ENCODE measurements at regions not wholly inside any gene's neighbourhood (a gene's known extent, or its start where the extent isn't known, plus 50 kb on each side); places are given as distances from the start of the nearest gene placed in this dataset.
A peak's percentile ranks its signal among the peaks of the same experiment; 100 is the strongest.

DNA sequence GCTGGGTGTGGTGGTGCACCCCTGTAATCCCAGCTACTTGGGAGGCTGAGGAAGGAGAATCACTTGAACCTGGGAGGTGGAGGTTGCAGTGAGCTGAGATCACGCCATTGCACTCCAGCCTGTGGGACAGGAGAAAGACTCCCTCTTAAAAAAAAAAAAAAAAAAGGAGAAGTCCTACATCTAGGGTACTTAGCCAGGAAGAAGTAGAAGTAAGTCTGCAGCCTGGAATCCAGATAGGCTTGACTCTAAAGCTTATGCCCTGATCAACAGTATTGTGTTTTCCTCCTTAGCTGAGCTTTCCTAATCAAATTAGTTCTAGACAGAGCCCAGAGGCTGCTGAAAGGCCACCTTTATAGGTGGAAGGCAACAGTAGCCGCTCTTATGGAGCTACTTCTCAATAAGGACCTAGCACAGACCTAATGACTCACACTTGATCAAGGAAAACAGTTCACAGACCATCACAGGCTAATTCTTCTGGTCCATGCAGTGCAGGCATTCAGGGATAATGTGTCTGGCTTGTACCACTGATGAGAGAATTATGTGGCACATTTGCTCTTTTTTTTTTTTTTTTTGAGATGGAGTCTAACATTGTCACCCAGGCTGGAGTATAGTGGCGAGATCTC, 105.5 kb upstream of the KLF4 start:
- Histone ChIP-seq H3K36me3 (no peaks in the 10 kb centered on the region), H3K9me3 (no peaks in the 10 kb centered on the region), H3K27me3 (no peaks in the 10 kb centered on the region), H3K4me1 (peaks cover 6% of the 10 kb centered on the region), H3K27ac (no peak overlapping the region), H3K9ac (ENCODE audit: low read depth in 2 of 2, low read length in 2 of 2) (no peak overlapping the region), H3K4me3 (no peak overlapping the region)
- no peak for TF ChIP-seq CTCF (IDR thresholded peaks at IDR 0.05)
- intact Hi-C loops (cut with DNase I) = no loop called here
- no peak for DNase-seq

- intact Hi-C loops (cut with DNase I) = no loop called here
- no peak overlapping the region for H3K4me3 ChIP-seq
- no peak for TF ChIP-seq CTCF (IDR thresholded peaks at IDR 0.05)
- no peaks in the 10 kb centered on the region for H3K36me3 ChIP-seq
- no peaks in the 10 kb centered on the region for H3K27me3 ChIP-seq
- no peak overlapping the region for H3K9ac ChIP-seq (ENCODE audit: low read depth in 2 of 2, low read length in 2 of 2)
- H3K4me1 ChIP-seq = peaks cover 6% of the 10 kb centered on the region
- no peaks in the 10 kb centered on the region for H3K9me3 ChIP-seq
- H3K27ac ChIP-seq = peak overlapping the region; percentile 60
- DNase-seq = no peak
Measured at GRCh38 chr9:107593224-107593870, 103.8 kb upstream of the KLF4 start.

DNA sequence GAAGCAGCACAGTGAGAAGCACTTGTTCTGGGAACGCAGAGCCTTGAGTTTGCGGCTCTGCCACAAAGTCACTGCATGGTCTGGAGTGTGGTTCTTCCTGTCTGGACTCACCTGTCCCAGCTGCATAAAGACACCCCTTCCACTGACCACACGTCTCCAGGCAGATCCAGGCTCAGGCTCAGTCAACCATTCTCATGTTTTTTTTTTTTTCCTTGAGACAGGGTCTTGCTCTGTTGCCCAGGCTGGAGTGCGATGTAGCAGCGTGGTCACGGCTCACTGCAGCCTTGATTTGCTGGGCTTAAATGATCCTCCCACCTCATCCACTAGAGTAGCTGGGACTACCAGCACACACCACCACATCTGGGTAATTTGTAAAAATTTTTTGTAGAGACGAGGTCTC, 102.9 kb upstream of the KLF4 start:
- Histone ChIP-seq H3K4me3 (no peak overlapping the region), H3K27ac (no peak overlapping the region), H3K4me1 (peaks cover 6% of the 10 kb centered on the region), H3K27me3 (no peaks in the 10 kb centered on the region), H3K36me3 (no peaks in the 10 kb centered on the region), H3K9me3 (no peaks in the 10 kb centered on the region), H3K9ac (ENCODE audit: low read depth in 2 of 2, low read length in 2 of 2) (no peak overlapping the region)
- intact Hi-C loops (cut with DNase I) = no loop called here
- DNase-seq = no peak
- no peak for TF ChIP-seq CTCF (IDR thresholded peaks at IDR 0.05)

DNA sequence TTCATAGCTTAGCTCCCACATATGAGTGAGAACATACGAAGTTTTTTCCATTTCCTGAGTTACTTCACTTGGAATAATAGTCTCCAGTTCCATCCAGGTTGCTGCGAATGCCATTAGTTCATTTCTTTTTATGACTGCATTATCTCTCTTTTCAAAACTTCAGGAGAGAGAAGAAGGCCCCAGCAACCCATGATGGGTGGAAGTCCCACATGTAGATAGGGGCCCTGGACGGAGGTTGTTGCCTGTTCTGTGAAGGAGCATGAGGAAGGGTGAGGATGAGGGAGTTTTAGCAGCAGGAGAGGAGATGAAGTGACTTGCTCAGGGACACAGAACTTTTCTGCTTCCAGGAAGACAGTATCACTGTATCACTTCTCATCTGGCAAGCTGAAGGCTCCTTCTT, 102.2 kb upstream of the KLF4 start:
- H3K4me1 ChIP-seq = peaks cover 6% of the 10 kb centered on the region
- intact Hi-C loops (cut with DNase I) = no loop called here
- no peak overlapping the region for H3K9ac ChIP-seq (ENCODE audit: low read depth in 2 of 2, low read length in 2 of 2)
- no peak for DNase-seq
- no peak for TF ChIP-seq CTCF (IDR thresholded peaks at IDR 0.05)
- H3K27me3 ChIP-seq = no peaks in the 10 kb centered on the region
- H3K36me3 ChIP-seq = no peaks in the 10 kb centered on the region
- no peak overlapping the region for H3K4me3 ChIP-seq
- no peaks in the 10 kb centered on the region for H3K9me3 ChIP-seq
- no peak overlapping the region for H3K27ac ChIP-seq

DNA sequence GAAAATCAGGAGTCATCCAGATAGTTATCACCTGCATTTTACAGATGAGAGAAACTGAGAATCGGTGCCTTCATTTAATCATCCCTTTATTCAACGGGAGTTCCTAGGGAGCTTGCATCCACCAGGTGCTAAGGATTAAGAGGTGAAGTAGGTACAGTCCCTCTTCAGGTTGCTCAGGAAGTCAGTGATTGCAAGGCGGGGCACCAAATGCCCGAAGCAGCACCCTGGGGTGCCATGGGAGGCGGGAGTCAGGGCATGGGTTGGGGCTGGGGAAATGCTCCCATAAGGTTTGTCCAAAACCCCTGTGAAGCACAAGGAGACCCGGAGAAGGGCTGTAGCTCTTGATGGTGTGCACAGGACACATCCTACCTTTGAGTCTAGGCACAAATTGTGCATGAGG, 98.8 kb upstream of the KLF4 start:
- Histone ChIP-seq H3K4me1 (peaks cover under 1% of the 10 kb centered on the region), H3K4me3 (no peak overlapping the region), H3K9me3 (no peaks in the 10 kb centered on the region), H3K36me3 (no peaks in the 10 kb centered on the region), H3K27ac (peak overlapping the region; percentile 83), H3K9ac (ENCODE audit: low read depth in 2 of 2, low read length in 2 of 2) (peak overlapping the region in 1 of 2 donors; percentile 58), H3K27me3 (no peaks in the 10 kb centered on the region)
- no peak for TF ChIP-seq CTCF (IDR thresholded peaks at IDR 0.05)
- peak; percentile 48 for DNase-seq
- intact Hi-C loops (cut with DNase I) = no loop called here
